Neural progenitor cell (in vitro differentiated cells): ENCODE measurements at regions not wholly inside any gene's neighbourhood (a gene's known extent, or its start where the extent isn't known, plus 50 kb on each side); places are given as distances from the start of the nearest gene placed in this dataset.
"Not testable (repeated sequence)": the region's sequence is repeated elsewhere in the genome, so short reads cannot be mapped to it uniquely, and the experiment has no call there.

ENCODE experiments used
- EZH2 ChIP-seq: fragments of 200-600 bp; sonication (generic); IDR thresholded peaks from 2 replicates; pipeline ENCODE4 v1.6.1; 2017; ENCODE audit warnings: antibody characterized with exemption, mild to moderate bottlenecking, moderate library complexity
- EZH2phosphoT487 ChIP-seq: fragments of 200-600 bp; sonication (generic); IDR thresholded peaks from 2 replicates; pipeline ENCODE4 v1.6.1; 2017; ENCODE audit warnings: antibody characterized with exemption
- TF ChIP-seq, protein P1 (sequence below): fragments of 200-600 bp; sonication (generic); IDR thresholded peaks from 2 replicates; pipeline ENCODE4 v1.5.1; 2017; ENCODE audit warnings: antibody characterized with exemption, mild to moderate bottlenecking

DNA sequence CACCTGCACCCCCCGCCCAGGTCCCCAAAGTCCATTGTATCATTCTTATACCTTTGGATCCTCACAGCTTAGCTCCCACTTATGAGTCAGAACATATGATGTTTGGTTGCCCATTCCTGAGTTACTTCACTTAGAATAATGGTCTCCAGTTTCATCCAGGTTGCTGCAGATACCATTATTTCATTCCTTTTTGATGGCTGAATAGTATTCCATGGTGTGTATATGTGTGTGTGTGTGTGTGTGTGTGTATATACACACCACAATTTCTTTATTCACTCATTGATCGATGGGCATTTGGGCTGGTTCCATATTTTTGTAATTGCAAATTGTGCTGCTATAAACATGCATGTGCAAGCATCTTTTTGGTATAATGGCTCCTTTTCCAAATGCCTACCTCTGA, 125.4 kb downstream of the UTRN start:
- TF ChIP-seq EZH2, EZH2phosphoT487: not testable (repeated sequence)
- TF ChIP-seq, protein P1, sequence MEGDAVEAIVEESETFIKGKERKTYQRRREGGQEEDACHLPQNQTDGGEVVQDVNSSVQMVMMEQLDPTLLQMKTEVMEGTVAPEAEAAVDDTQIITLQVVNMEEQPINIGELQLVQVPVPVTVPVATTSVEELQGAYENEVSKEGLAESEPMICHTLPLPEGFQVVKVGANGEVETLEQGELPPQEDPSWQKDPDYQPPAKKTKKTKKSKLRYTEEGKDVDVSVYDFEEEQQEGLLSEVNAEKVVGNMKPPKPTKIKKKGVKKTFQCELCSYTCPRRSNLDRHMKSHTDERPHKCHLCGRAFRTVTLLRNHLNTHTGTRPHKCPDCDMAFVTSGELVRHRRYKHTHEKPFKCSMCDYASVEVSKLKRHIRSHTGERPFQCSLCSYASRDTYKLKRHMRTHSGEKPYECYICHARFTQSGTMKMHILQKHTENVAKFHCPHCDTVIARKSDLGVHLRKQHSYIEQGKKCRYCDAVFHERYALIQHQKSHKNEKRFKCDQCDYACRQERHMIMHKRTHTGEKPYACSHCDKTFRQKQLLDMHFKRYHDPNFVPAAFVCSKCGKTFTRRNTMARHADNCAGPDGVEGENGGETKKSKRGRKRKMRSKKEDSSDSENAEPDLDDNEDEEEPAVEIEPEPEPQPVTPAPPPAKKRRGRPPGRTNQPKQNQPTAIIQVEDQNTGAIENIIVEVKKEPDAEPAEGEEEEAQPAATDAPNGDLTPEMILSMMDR = not testable (repeated sequence)
